ENCODE measurements at regions not wholly inside any gene's neighbourhood (a gene's known extent, or its start where the extent isn't known, plus 50 kb on each side); places are given as distances from the start of the nearest gene placed in this dataset.

DNA sequence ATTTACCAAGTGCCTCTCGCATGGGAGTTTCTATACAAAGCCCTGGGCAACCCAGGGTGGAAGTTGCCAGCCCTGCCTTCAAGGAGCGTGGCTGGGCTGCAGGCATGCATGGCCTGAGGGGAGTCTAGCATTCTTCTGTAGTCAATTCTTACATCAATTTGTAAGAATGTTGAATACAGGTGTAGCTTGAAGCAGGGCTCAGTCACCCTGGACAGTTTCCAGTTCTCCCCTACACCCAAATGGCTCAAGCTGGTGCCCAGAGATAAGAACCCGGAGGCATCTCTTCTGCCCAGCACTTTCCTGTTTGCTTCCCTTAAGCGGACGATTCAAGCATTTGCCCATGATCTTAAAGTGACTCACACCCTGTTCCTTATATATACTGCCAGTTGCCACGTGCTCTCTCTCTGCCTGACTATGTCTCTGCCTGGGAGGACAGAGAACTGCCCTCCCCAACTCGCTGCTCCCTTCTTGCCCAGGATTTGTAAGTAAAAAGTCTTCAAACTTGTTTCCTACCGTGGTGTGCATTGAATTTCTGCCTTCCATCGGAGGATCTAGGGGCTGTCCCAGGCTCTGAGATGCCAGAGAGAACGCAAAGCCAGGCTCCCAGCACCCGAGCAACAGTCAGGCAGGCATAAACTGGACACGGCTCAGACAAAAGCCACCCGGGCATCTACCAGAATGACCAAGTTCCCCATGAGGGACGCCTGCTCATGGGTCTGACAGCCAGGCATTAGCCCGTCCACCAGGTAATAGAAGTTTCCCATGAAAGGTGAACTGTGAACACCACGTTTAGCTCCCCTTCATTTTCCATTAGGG is 50.9 kb upstream of the AJAP1 start:
- peak; percentile 56 for DNase-seq (ENCODE audit: low spot score)

Measured in H4 (cell line).